ENCODE measurements at regions not wholly inside any gene's neighbourhood (a gene's known extent, or its start where the extent isn't known, plus 50 kb on each side); places are given as distances from the start of the nearest gene placed in this dataset.

DNA sequence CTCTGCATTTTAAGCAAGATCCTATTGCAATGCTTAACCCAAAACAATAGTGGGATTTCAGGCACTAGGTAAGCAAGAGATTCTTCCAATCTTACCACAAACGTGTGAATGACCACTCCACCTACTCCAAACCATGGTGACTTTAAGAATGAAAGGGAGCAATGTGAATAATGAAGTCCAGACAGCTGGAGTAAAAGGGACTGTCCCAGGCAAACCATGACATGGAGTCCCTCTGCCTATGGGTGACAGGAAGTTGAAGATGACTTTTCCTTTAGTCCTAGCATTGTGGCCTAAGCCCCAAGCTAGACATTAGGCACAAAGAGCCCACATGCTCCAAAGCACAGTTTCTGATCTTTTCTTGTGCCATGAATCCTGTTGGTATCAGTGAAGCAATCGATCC is 179.0 kb downstream of the SHQ1 start:
- Histone ChIP-seq H3K4me1 (ENCODE audit: insufficient read depth, low read length) (no peaks in the 10 kb centered on the region), H3K36me3 (ENCODE audit: insufficient read depth, low read length) (no peaks in the 10 kb centered on the region), H3K9me3 (ENCODE audit: control insufficient read depth, insufficient read depth, low read length) (no peaks in the 10 kb centered on the region), H3K9ac (ENCODE audit: low read depth, low read length) (no peak overlapping the region)

DNA sequence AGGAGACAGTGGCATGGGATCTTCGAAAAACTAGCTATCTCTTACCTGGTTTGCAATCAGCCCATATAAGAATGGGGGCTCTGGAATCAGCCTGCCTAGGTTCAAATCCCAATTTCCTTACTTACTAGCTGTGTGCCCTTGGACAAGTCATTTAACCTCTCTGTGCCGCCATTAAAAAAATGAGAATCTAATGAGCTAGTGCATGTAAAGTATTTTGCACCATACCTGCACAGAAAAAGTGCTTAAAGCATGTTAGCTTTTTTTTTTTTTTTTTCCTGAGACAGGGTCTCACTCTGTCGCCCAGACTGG is 181.8 kb downstream of the SHQ1 start:
- no peak overlapping the region for H3K9ac ChIP-seq (ENCODE audit: low read depth, low read length)
- H3K36me3 ChIP-seq (ENCODE audit: insufficient read depth, low read length) = no peaks in the 10 kb centered on the region
- no peaks in the 10 kb centered on the region for H3K4me1 ChIP-seq (ENCODE audit: insufficient read depth, low read length)
- H3K9me3 ChIP-seq (ENCODE audit: control insufficient read depth, insufficient read depth, low read length) = no peaks in the 10 kb centered on the region

- no peaks in the 10 kb centered on the region for H3K4me1 ChIP-seq (ENCODE audit: insufficient read depth, low read length)
- H3K9me3 ChIP-seq (ENCODE audit: control insufficient read depth, insufficient read depth, low read length) = no peaks in the 10 kb centered on the region
- H3K36me3 ChIP-seq (ENCODE audit: insufficient read depth, low read length) = no peaks in the 10 kb centered on the region
- H3K9ac ChIP-seq (ENCODE audit: low read depth, low read length) = no peak overlapping the region
Observed at GRCh38 chr3:72665701-72666446, 182.4 kb downstream of the SHQ1 start.

DNA sequence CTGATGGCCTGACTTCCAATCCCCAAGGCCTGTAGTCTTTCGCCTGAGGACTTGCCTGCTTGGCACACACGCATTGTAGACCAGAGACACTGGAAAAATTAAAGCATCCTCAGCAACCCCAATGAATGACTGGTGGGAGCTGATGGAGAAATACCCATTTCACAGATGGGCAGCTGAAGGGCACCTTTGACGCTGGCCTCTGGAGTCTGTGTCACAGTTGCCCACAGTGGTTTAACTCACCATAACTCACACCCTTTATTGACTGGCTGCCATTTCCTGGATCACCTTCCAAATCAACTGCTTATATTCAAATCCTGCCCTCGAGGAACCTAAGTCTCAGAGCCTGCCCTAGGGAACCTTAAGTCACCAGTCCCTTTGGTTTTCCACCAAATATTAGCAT is 183.1 kb downstream of the SHQ1 start:
- Histone ChIP-seq H3K36me3 (ENCODE audit: insufficient read depth, low read length) (no peaks in the 10 kb centered on the region), H3K9me3 (ENCODE audit: control insufficient read depth, insufficient read depth, low read length) (no peaks in the 10 kb centered on the region), H3K9ac (ENCODE audit: low read depth, low read length) (no peak overlapping the region), H3K4me1 (ENCODE audit: insufficient read depth, low read length) (no peaks in the 10 kb centered on the region)

- Histone ChIP-seq H3K4me1 (ENCODE audit: insufficient read depth, low read length) (no peaks in the 10 kb centered on the region), H3K36me3 (ENCODE audit: insufficient read depth, low read length) (no peaks in the 10 kb centered on the region), H3K9ac (ENCODE audit: low read depth, low read length) (no peak overlapping the region), H3K9me3 (ENCODE audit: control insufficient read depth, insufficient read depth, low read length) (no peaks in the 10 kb centered on the region)
Observed at GRCh38 chr3:72664184-72664975, 183.9 kb downstream of the SHQ1 start.

DNA sequence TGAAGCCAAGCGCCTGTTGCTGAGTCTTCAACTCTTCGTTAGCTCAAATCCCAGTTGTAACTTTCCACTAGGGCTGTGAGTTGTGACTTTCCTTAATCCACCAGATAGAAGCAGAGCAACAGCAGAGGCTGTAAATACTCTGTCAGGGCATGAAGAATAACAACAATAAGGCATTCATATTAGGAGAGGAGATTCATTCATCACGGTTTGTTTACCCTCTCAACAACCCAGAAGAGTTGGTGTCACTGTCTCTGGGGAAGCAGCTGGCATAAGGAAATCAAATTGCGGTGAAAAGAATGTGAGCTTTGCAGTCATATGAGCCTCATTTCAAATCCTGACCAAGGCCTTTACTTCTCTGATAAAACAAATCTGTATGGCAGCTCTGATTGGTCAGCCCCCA is 184.8 kb downstream of the SHQ1 start:
- H3K36me3 ChIP-seq (ENCODE audit: insufficient read depth, low read length) = no peaks in the 10 kb centered on the region
- H3K9ac ChIP-seq (ENCODE audit: low read depth, low read length) = no peak overlapping the region
- no peaks in the 10 kb centered on the region for H3K9me3 ChIP-seq (ENCODE audit: control insufficient read depth, insufficient read depth, low read length)
- H3K4me1 ChIP-seq (ENCODE audit: insufficient read depth, low read length) = no peaks in the 10 kb centered on the region

DNA sequence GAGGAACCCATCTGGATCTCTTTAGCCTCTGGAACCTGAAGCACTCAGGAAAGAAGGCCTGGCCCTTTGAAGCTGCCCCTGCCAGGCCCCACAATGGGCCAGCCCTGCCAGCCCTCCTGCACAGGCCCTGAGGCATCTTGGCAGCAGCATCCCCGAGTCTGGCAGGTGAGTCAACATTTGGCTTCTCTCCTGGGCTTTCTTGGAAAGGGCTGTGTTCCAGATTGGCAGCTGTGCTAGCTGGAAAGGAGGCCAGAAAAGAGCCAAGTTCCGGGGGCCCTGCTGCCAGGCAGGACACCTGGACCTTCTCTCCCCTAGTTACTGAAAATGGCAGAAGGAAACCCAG is 187.2 kb downstream of the SHQ1 start:
- H3K9ac ChIP-seq (ENCODE audit: low read depth, low read length) = no peak overlapping the region
- no peaks in the 10 kb centered on the region for H3K4me1 ChIP-seq (ENCODE audit: insufficient read depth, low read length)
- H3K9me3 ChIP-seq (ENCODE audit: control insufficient read depth, insufficient read depth, low read length) = no peaks in the 10 kb centered on the region
- no peaks in the 10 kb centered on the region for H3K36me3 ChIP-seq (ENCODE audit: insufficient read depth, low read length)

- no peak overlapping the region for H3K9ac ChIP-seq (ENCODE audit: low read depth, low read length)
- no peaks in the 10 kb centered on the region for H3K36me3 ChIP-seq (ENCODE audit: insufficient read depth, low read length)
Observed at GRCh38 chr3:72660270-72661114, 187.8 kb downstream of the SHQ1 start.

DNA sequence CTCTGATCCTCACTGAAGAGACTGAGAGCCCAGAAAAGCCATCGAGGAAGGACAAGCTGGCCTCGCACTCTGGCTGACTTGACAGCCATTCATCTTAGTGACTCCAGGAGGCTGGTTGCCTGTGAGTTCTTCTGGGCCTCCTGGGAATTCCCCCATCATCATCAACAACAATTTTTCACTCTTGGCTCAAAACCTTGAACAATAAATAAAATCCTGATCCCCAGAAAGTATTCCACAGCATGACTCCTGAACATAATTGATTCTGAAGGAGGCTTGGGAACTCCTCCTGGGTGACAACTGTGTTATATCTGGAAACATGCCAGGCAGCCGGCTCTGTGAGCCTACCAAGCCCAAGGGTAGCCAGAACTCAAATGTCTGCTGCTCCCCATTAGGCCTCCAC is 188.6 kb downstream of the SHQ1 start:
- Histone ChIP-seq H3K9ac (ENCODE audit: low read depth, low read length) (no peak overlapping the region), H3K4me1 (ENCODE audit: insufficient read depth, low read length) (peaks cover 3% of the 10 kb centered on the region; the same call in 1 of the 2 replicates), H3K36me3 (ENCODE audit: insufficient read depth, low read length) (no peaks in the 10 kb centered on the region), H3K9me3 (ENCODE audit: control insufficient read depth, insufficient read depth, low read length) (no peaks in the 10 kb centered on the region)

More at GRCh38 chr3:72660270-72661114, 187.8 kb downstream of the SHQ1 start:
- Histone ChIP-seq H3K9me3 (ENCODE audit: control insufficient read depth, insufficient read depth, low read length) (no peaks in the 10 kb centered on the region), H3K4me1 (ENCODE audit: insufficient read depth, low read length) (peaks cover 1% of the 10 kb centered on the region; the same call in 1 of the 2 replicates)

DNA sequence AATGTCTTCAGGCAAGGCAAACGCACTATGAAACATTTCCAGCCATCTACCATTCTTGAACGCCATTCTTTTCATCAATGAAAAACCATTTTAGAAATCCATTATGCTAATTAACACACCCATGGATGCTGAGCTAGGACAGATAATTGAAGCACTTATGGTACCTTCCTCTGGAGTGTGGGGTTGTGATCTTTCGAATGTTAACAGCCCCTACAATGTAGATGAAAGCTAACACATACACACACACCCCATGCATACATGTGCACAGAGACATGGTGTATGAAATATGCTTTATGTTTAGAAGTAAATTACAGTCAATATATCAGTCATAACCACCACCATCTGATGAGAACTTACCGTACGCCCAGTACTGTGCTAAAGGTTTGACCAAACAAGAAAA is 189.1 kb downstream of the SHQ1 start:
- Histone ChIP-seq H3K9ac (ENCODE audit: low read depth, low read length) (no peak overlapping the region), H3K36me3 (ENCODE audit: insufficient read depth, low read length) (no peaks in the 10 kb centered on the region), H3K9me3 (ENCODE audit: control insufficient read depth, insufficient read depth, low read length) (no peaks in the 10 kb centered on the region), H3K4me1 (ENCODE audit: insufficient read depth, low read length) (peaks cover 3% of the 10 kb centered on the region; the same call in 1 of the 2 replicates)

DNA sequence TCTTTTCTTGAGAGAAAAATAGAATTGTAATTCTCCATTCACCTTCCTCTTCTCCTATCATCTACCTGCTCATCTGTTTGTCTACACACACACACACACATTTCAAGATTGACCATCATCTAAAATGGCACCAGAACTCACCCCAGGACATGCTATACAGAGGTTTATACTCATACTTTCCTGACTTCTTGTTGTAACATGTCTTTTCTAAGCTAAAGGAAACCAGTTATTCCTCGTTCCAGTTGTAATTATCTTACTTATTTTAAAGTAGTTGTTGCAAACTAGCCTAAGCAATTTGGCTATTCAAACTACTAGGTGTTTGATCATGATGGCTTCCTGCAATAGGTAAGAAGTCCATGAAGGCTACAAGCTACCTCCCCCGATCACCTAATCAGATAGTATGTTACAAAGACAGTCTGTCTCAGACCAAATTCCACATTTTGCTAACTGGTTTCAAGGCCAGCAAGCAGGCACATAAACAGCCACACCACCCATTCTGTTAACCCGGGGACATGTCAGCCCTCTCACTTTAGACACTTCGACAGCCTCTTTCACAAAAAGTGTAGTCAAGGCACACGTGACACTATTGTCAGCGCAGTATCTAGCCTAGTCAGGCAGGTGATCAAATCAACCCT is 189.7 kb downstream of the SHQ1 start:
- Histone ChIP-seq H3K36me3 (ENCODE audit: insufficient read depth, low read length) (no peaks in the 10 kb centered on the region), H3K9ac (ENCODE audit: low read depth, low read length) (no peak overlapping the region), H3K9me3 (ENCODE audit: control insufficient read depth, insufficient read depth, low read length) (no peaks in the 10 kb centered on the region), H3K4me1 (ENCODE audit: insufficient read depth, low read length) (peaks cover 3% of the 10 kb centered on the region; the same call in 1 of the 2 replicates)

- H3K36me3 ChIP-seq (ENCODE audit: insufficient read depth, low read length) = no peaks in the 10 kb centered on the region
- no peaks in the 10 kb centered on the region for H3K9me3 ChIP-seq (ENCODE audit: control insufficient read depth, insufficient read depth, low read length)
- H3K4me1 ChIP-seq (ENCODE audit: insufficient read depth, low read length) = peaks cover 3% of the 10 kb centered on the region; the same call in 1 of the 2 replicates
- H3K9ac ChIP-seq (ENCODE audit: low read depth, low read length) = no peak overlapping the region
Observed at GRCh38 chr3:72657666-72658065, 190.6 kb downstream of the SHQ1 start.

- peak overlapping the region; percentile 37; the same call in 1 of the 2 replicates for H3K9ac ChIP-seq (ENCODE audit: low read depth, low read length)
- H3K9me3 ChIP-seq (ENCODE audit: control insufficient read depth, insufficient read depth, low read length) = no peaks in the 10 kb centered on the region
- no peaks in the 10 kb centered on the region for H3K36me3 ChIP-seq (ENCODE audit: insufficient read depth, low read length)
Observed at GRCh38 chr3:72655723-72656122, 192.5 kb downstream of the SHQ1 start.

GRCh38 chr3:72655131-72655551 is 193.1 kb downstream of the SHQ1 start:
- Histone ChIP-seq H3K4me1 (ENCODE audit: insufficient read depth, low read length) (peaks cover 3% of the 10 kb centered on the region; the same call in 1 of the 2 replicates), H3K9ac (ENCODE audit: low read depth, low read length) (peak overlapping the region; percentile 37; the same call in 1 of the 2 replicates), H3K36me3 (ENCODE audit: insufficient read depth, low read length) (no peaks in the 10 kb centered on the region), H3K9me3 (ENCODE audit: control insufficient read depth, insufficient read depth, low read length) (no peaks in the 10 kb centered on the region)

More at GRCh38 chr3:72655723-72656122, 192.5 kb downstream of the SHQ1 start:
- H3K4me1 ChIP-seq (ENCODE audit: insufficient read depth, low read length) = peaks cover 3% of the 10 kb centered on the region; the same call in 1 of the 2 replicates
